HG02623 (cell line): ENCODE measurements at regions not wholly inside any gene's neighbourhood (a gene's known extent, or its start where the extent isn't known, plus 50 kb on each side); places are given as distances from the start of the nearest gene placed in this dataset.

Experiments used
- ATAC-seq: cut with Tn5 transposase; IDR thresholded peaks from one replicate; pipeline ENCODE4 v1.9.1; 2021; ENCODE audit warnings: moderate library complexity; ENCODE audit not compliant: unreplicated experiment

DNA sequence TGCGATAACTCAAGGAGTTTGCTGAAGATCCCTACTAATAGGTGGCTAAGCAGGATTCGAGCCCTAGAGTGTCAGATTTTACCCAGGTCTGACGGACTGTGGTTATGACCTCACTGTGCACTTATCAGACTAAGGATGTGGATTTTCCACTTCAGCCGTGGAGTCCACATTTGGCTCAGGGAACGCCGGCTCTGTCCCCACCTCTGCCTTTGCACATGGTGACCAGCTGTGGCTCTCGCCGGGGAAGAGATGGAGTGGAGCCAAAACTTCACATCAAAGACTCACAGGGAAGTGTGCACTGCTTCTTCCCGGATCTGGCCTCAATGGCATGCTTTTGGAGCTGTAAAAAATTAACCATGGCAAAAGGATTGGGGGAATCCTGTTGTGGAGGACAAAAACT, 249.3 kb upstream of the APCDD1 start:
- ATAC-seq, result no peak

DNA sequence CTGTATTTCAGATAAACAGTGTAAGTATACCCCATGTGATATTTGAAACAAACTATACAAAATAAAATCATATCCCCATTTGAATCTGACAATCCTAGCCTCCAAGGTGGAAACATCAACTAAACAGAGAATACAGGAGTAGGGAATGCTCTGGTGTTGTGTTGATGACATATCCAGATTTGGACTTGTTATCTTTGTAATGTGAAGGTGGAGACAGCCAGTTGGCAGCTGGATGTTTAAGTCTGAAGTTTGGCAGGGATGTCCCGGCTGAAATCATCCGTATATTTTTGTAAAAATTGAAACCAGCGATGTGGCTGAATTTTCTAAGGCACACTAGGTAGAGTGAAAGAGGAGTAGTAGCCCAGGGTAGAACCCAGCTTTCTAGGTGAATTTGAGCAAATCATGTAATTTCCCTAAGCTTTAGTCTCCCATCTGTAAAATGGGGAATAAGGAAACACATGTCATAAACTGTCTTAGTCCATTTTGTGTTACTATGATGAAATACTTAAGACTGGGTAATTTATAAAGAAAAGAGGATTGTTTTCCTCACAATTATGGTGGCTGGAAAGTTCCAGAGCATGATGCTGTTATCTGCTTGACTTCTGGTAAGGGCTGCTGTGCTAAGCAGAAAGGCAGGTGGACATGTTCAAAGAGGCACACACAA, 246.6 kb upstream of the APCDD1 start:
- no peak for ATAC-seq

DNA sequence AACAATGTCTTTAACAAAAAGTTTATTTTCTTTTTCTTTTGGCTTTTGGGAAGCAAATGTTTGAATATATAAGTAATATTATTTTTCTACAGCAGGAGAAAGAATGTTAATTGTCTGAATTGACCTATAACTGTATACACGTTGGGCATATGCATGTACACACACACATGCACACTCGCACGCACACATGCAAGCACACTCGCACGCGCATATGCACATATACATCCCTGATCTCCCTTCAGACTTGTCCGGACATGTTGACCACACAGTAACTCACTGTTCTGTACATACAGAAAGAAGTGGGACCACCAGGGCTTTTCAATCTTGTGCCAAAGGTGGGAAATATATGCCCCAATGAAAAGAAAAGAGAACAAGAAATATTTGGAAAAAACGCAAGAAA, 245.1 kb upstream of the APCDD1 start:
- no peak for ATAC-seq

DNA sequence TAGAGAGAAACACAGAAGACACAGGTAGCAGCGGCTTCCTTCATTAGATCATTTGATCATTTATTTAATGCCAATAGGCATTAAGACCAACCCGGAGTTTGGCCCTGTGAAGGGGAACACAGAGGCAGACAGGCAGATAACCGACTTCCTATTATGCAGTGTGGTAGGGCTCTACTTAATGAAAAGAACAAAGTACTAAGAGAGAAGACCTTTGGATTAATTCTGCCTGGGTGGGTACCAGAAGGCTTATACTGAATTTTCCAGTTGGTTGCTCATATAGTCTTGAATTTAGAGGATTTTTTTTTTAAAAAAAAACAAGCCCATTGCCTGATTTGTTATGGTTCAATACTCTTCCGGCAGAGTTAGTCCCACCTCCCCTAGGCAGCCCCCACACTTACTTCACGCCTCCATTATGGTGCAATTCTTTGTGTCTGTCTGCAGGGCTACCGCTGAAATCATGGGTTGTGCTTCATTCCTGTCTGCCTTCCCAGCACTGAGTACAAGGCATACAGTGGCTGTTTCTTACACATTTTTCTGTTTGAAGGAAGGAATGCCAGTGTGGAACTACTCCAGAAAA, 244.3 kb upstream of the APCDD1 start:
- ATAC-seq, result no peak

DNA sequence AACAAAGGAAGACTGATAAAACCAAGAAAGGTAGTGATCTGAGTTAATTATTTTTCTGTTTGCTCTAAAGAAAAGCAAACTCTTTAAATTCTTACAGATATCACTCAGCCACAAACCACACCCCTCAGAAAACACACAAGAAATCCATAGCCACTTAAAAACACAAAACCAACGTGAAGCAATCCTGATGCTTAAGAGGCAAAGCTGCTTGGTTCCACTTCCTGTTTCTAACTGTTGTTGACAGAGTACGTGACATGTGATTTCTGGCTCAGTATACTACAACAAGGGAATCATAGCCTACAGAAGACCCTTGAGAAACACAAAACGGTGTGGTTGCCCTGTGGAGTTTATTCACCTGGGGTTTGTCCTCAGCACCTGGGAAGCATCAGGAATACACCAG, 240.9 kb upstream of the APCDD1 start:
- peak; percentile 75 for ATAC-seq

DNA sequence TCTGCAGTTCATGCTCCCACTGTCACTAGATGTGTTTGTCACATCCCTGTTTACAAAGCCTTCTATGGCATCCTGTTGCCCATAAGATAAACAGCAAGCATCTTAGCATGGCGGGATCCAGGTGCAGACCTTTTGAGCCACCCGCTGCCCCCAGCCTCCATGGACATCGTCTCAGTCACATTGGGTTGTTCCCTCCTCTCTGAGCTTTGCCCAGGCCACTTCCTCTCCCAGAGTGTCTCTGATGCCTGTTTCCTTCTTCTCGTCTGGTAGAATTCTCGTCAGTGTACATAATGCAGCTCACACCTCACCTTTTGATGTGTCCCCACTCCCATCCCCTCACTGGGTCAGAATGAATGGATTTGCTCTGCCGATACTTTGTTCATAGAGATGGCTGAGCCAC, 239.0 kb upstream of the APCDD1 start:
- ATAC-seq, result no peak

DNA sequence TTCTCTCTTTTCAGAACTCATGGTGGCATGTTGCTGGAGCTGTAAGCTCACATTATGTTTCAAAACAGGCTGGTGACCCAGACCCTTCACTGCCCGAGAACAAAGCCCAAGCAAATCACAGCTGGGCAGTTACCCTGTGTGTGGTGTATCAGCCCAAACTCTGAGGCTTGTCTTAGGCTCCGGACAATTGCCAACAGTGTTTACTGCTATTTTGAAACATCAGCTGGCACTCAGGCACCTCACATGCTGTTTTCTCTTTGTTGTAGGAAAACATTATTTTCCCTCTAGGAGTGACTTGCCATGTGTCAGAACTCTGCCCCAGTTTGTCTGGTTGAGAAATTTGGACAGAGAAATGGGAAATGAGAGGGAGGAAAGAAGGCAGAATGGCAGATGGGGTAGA, 237.6 kb upstream of the APCDD1 start:
- no peak for ATAC-seq

DNA sequence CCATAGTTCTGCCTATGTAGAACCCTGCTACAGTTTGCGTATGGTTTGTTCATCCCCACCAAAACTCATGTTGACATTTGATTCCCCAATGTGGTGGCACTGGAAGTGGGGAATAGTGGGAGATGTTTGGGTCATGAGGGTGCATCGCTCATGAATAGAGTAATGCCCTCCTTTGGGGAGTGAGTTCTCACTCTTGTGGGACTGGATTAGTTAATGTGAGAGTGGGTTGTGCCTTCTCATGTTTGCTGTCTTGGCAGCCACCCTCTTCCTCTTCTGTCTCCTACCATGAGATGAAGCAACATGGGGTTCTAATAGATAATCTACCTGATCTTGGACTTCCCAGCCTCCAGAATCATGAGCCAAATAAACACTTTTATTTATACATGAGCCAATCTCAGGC, 237.2 kb upstream of the APCDD1 start:
- no peak for ATAC-seq

DNA sequence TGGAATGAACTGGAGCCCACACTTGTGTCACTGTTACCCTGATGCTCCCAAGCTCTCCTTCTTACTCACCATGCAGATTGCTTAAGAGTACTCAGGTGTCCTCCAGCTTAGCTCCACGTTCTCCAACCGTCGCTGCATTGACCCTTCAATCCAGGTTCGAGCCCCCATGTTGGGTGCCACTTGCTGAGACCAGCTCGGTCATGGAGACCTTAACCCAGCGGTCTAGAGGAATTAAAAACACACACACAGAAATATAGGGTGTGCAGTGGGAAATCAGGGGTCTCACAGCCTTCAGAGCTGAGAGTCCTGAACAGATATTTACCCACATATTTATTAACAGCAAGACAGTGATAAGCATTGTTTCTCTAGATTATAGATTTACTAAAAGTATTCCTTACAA, 229.1 kb upstream of the APCDD1 start:
- ATAC-seq, result no peak

DNA sequence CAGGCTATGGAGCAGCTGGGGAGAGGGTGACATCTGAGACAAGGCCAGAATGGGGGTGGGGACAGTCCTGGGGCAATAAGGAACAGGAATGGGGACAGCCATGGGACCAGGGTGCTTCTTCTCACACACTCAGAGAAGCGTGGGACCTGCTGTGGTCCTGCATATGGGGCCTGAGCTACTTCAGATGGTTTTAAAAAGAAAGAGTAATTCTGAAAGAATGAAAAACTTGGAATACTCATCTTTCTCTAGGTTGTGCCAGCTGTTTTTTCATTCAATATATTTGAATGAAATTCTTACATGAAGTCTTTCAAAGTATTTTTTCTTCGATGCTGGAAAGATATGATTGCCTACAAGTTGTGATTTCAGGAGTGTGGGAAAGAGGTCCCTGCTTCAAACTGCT, 227.5 kb upstream of the APCDD1 start:
- no peak for ATAC-seq

DNA sequence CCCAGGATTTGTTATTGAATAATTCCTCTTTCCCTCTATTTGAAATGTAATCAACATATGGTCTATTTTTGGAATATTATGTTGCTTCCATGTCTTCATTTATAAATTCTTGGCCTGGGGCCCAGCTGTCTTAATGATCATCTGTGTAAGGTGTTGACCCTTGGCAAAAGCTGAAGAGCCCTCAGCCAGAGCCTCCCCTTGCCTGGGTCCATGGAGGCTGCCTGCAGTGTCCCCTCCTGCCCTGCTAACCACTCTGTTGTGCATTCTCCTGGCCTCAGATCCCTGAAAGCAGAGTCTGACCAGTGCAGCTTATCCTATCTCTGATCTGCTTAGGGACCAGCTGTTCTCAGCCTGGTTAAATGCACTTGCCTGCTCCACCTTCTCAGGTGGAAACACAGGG, 226.1 kb upstream of the APCDD1 start:
- no peak for ATAC-seq

DNA sequence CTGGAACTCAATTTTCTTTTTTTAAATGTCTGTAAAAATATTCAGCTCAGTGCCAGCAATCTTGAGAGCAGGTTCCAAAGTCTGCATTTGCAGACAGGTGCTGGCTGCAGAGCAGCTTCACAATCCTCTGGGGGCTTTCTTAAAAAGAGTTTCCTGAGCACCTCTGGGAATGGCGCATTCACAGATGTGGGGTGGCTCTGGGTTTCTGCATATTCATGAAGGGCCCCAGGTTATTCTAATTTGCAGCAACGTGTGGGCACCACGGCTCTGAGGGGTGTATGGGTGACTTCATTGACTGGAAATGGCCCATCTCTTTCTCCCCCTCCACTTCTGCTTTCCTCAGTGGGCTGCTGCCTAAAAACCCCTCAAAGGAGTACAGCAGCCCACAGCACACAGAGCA, 225.0 kb upstream of the APCDD1 start:
- ATAC-seq, result no peak

DNA sequence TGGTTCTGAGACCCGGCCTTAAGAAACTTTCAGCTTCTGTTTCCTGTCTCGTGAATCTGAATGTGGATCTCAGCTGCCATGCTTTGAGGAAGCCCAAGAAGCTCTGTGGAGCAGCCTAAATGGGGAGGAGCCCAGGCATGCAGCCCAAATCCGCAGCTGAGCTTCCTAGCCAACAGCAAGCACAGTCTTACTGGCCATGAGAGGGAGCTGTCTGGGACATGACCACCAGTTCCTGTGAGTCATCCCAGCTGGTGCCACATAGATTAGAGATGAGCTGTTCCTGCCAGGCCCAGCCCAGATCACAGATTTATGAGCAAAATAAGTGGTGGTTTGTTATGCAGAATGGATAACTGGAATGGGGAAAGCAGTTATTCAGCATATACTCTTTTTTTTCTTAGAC, 224.4 kb upstream of the APCDD1 start:
- ATAC-seq, result no peak

DNA sequence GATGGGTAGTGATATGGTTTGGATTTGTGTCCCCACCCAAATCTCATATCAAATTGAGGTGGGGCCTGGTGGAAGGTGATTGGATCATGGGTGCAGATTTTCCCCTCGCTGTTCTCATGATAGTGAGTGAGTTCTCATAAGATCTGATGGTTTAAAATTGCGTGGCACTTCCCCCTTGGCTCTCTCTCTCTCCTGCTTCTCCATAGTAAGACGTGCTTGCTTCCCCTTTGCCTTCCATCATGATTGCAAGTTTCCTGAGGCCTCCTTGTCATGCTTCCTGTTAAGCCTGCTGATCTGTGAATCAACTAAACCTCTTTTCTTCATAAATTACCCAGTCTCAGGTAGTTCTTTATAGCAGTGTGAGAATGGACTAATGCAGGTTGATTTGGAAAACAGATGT, 223.2 kb upstream of the APCDD1 start:
- no peak for ATAC-seq

DNA sequence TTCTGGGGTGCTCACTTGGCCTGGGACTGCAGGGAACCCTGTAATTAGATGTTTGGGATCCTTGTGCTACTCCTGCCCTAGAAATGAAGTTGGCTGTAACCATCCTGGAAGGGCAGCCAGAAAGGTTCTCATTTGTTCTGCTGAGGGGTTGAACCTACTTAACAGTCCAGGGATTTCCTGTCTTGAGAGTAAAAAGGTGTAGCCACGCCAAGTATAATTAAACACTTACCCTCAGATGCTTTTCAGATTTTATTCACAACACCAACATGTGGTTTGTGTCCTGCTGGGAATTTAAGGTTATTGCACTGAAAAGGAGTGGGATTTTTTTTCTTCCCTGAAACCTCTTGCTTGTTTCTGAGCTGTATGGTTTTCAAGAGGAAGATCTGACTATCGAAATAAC, 222.4 kb upstream of the APCDD1 start:
- ATAC-seq, result no peak

DNA sequence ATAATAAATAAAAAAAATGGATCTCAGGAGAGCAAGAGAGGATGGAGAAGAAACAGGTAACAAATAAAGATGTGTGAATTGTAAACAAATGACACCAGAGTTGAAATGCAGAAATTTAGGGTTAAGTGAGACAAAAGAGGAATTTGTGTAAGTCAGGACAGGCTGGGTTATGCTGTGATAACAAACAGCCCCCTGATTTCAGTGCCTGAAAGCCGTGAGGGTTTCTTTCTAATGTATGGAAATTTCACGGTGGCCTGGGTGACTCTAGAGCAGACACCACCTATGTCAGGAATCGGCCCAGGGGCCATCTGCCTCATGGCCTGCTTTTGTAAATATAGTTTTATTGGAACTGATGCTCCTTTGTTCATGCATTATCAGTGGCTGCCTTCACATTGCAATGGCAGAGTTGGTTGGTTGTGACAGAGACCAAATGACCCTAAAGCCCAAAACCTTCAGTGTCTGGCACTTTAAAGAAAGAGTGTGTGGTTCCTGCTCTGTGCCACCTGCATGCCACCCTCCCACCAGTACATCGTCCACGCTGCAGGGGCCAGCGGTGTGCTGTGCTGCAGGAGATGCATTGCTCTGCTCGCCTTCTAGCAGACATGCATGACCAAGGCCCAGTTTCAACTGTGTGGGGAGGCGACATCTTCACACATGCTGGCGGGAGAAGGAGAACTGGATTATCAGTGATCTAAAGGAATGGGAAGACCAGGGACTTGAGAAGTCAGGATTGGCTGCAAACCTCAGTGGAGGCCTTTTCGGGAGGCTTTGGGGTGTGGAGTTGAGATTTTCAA, 221.2 kb upstream of the APCDD1 start:
- ATAC-seq, result no peak

DNA sequence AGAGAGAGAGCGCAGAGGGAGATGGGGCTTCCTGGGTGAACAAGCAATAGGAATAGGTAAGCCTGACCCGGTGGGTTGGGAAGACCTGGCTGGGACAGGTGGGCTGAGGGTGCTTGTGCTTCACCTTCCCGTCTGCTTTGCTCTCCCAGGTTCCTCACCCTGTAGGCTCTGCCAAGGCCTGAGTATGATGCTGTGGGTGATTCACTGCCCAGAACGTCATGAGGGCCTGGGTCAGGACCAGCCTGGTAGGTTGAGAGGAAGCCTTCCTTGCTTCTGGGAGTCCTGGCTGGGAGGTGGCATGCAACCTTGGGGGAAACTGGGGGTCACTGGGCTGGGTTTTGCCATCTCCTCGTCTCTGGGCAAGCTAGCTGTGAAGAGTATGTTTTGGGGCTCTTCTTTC, 220.2 kb upstream of the APCDD1 start:
- no peak for ATAC-seq

DNA sequence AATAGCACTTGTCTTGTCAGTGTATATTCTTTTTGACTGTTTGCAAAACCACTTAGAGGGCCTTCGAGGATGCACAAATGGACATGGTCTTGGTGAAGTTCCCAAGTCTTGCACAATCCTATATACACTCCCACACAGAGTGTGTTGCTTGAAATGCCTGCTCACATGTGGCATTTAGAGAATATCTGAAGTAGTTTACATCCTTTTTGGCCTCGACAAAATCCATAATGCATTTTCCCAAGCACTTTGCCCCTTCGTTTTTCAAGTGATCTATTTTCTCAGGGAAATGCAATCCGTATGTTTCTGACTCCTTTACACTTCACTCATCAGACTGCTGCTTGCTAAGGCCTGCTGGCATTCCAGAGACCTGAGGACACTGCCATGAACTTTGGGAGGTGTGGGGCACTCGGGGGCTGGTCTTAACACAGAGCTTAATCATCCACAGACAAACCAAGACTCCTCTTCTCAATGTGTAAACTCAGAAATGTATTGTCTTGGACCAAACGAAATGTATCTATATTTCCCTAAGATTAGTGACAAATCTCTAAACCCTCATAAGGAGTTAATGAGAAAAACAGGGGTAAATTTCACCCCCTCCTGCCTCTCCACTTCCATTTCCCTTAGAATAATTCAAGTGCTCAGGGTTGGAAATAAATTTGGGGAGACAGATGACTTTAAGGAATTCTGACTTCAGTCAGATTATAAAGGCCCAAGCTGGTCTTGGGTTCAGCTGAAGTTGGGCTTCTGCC, 219.3 kb upstream of the APCDD1 start:
- ATAC-seq, result no peak

DNA sequence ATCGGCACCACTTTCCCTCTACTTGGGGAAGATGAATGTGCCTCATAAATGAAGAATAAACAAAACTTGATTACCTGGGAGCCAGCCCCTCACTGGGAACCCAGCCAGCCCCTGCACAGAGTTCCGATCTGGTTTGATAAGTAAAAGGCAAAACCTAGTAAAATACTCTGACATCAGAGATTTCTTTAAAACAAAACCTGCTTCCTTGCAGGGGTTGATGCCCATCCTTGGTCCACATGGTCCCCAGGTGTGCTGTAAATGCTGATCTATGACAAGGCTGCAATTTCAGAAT, 218.8 kb upstream of the APCDD1 start:
- no peak for ATAC-seq

DNA sequence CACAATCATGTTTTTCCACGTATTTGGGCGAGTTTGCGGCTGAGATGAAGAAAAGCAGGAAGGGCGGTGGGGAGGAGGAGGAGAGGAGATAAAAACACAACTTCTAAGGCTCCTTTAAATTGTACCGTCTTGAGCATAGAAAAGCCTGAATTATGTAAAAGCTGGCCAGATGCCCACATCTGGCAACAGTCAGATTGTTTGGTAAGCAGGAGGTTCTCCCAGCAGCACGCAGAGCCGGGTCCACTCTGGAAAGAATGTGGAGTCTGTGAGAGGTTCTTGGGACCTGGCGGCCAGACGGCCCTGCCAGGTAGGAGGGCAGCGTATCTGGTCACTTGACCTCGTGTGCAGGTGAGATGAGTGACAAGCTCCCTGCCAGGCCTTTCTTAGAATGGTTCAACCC, 215.3 kb upstream of the APCDD1 start:
- ATAC-seq, result no peak

DNA sequence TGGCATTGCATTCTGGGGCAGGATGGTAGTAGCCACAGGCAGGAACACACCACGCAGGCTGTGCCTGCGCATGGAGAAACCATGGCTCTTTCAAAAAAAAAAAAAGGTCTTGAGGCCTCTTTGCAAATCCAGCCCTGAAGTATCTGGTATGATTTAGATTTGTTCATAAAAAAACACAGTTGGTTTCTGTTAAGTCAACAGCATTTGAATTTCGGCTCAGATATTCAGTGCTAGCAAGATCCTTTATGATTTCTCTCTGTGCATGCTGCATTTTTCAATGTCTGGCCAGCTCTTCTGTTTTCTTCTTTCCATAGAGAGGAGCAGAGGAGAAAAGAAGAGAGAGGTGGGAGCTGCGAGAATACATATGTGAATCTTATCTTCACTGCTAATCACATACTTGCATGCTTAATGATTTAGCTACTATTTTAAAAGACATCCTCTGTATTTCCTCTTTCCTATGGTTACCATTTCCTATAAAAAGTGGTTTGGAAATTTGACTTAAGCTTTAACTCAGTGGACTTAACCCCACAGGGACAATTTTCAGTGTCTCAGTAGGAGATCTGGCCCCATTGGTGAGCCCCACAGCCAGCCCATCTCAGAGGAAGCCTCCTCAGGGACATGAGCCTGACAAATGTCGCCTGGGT, 214.3 kb upstream of the APCDD1 start:
- no peak for ATAC-seq

DNA sequence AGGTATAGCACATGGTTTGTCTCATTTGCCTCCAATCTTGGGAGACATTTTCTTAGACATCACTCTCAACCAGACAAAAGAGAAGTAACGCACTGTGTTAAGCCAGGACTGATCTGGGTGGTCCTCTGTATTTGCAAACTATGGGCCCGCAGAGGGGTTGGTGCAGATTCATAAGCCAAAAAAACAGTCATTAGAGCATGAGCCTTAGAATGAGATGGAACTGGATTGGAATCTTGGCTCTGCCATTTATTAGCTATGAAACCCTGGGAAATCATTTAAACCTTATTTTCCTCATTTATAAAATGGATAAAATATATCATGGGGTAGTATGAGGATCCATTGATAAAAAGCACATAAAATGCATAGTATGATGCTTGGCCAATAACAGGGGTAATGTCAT, 213.5 kb upstream of the APCDD1 start:
- ATAC-seq, result no peak
